Esophagus muscularis mucosa (tissue), 3 donors: ENCODE measurements at regions not wholly inside any gene's neighbourhood (a gene's known extent, or its start where the extent isn't known, plus 50 kb on each side); places are given as distances from the start of the nearest gene placed in this dataset.

Source experiments
- CTCF ChIP-seq, 3 experiments: fragments of 200-600 bp in 2 of 3; fragments of 450-650 bp in 1 of 3; sonication (generic) in 2 of 3; IDR thresholded peaks; one replicate each; pipeline ENCODE4 v1.5.1; 2017 to 2019; ENCODE audit warnings: antibody characterized with exemption in 3 of 3, mild to moderate bottlenecking in 2 of 3, moderate library complexity in 1 of 3
- POLR2A ChIP-seq: fragments of 450-650 bp; IDR thresholded peaks from one replicate; pipeline ENCODE4 v1.6.1; 2017; ENCODE audit warnings: antibody characterized with exemption, moderate library complexity, mild to moderate bottlenecking, low read depth

- TF ChIP-seq CTCF (IDR thresholded peaks at IDR 0.05) (no peak), POLR2A (no peak)
Observed at GRCh38 chr5:2832394-2832793, 80.9 kb upstream of the IRX2 start.
